Stimulated activated CD4-positive, alpha-beta T cell treated with anti-CD3 and anti-CD28 coated beads, Interleukin-12 subunit alpha, Interleukin-12 subunit beta, amount 100 ng/mL, for 48 hours (primary cell): ENCODE measurements at regions not wholly inside any gene's neighbourhood (a gene's known extent, or its start where the extent isn't known, plus 50 kb on each side); places are given as distances from the start of the nearest gene placed in this dataset.
A peak's percentile ranks its signal among the peaks of the same experiment; 100 is the strongest.

Source experiments
- DNase-seq, 3 donors: peaks; one replicate each; pipeline ENCODE4 v3.0.0-alpha.2; 2020; ENCODE audit warnings: low read depth in 2 of 3, low spot score in 1 of 3

DNA sequence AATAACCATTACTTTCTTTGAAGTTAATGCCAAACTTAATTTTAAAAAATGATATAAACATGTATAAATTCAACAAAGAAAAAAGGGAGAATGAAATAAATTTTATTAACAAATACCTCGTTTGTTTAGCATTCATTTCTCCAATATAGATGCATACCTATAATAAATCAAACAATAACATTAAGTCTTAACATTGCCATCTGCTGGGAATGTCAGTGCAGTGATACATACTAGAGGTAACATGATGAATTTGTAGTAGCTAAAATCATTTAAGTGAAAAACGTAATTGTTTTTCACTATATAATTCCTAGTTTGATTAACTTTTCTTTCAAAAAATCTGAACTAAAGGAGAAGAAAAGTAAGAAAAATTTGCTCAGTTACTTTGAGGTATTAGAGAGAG lies 340.2 kb upstream of the CBLB start:
- no peak for DNase-seq

- no peak for DNase-seq
Observed at GRCh38 chr3:106209482-106209881, 340.7 kb upstream of the CBLB start.

GRCh38 chr3:106210923-106211322 lies 342.1 kb upstream of the CBLB start:
- DNase-seq, result no peak

GRCh38 chr3:106212665-106213222 lies 343.9 kb upstream of the CBLB start:
- DNase-seq, result no peak

- no peak for DNase-seq
Observed at GRCh38 chr3:106213954-106214353, 345.1 kb upstream of the CBLB start.

DNA sequence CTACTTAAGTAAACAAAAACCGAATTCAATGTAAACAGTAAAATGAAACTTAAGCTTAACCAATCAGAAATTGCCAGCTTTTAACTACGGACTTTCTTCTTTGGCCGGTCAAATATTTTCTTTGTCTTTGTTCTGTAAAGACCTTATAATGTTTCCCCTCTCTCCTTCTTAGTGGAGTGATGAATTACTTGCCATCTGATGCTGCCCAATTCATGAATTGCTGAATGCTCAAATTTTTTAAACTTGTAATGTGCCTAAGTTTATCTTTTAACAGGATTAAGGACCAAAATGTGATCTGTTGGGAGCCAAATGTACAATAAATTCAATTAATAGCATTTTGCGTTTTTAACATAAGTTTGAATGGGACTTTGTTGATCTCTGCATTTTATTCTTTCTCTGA lies 345.8 kb upstream of the CBLB start:
- no peak for DNase-seq

DNA sequence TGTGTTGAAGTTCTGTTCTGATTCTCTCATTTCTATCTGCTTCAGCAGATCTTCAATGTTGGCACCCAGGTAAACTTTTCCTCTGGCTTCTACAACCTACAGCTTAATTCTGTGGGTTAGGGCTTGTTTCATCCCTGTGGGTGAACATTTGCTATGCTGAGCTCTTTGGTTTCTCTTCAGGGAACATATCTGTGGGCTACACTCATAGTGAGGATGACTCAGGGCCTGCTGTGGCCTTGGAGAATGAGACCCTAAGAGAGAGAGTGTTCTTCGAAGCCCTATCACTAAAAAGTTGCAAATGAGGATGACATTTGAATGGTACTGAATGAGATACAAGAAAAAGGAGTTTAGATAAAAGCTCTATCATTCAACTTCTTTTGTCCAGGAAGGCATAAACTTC lies 346.2 kb upstream of the CBLB start:
- DNase-seq, result peak; percentile 28 to 52 (median 30)

GRCh38 chr3:106217745-106218144 lies 348.9 kb upstream of the CBLB start:
- no peak for DNase-seq

DNA sequence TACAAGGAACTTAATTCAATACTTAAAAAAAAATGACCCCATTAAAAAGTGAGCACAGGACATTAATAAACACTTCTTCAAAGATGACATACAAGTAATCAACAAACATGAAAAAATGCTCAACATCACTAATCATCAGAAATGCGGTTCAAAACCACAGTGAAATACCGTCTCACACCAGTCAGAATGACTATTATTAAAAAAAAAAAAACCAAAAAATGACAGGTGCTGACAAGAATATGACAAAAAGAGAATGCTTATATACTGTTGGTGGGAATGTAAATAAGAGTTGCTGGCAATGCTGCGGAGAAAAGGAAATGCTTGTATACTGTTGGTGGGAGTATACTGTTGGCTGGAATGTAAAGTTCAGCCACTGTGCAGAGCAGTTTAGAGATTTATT lies 358.3 kb upstream of the CBLB start:
- no peak for DNase-seq

DNA sequence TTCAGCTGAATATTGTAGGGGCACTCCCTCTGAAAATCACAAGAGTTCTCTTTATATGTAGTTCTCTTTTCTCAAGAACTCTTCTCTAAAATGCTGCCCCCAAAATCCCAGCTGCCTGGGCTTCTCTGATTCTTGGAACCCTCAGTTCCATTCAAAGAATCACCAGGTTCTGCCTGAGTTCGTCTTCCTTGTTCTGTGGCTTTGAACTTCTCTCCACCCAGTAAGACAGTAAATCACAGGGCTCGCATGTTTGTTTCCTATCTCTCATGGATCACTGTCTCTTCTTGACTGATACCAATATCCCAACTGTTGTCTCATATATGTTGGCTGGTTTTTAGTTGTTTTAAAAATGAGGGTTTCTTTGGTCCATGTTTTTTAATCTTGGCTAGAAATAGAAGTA lies 359.5 kb upstream of the CBLB start:
- no peak for DNase-seq

GRCh38 chr3:106229495-106230278 lies 360.9 kb upstream of the CBLB start:
- DNase-seq, result no peak

DNA sequence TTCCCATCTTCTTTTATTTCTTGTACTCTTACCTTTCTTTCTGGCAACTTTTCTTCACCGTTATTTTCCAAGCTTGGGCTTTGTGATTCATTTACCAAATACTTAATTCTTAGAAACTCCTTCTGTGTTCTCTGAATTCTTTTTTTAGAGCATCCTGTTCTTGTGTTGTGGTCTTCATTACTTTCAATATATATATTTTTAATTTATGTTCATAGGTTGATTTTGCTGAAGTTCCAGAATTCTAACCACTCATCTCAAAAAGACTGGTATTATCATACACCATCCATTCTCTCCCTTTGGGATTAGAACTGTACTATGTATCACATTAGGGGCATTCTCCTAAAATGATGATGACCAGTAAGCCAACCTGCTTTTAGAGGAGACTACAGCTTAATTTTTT lies 362.3 kb upstream of the CBLB start:
- DNase-seq, result no peak

DNA sequence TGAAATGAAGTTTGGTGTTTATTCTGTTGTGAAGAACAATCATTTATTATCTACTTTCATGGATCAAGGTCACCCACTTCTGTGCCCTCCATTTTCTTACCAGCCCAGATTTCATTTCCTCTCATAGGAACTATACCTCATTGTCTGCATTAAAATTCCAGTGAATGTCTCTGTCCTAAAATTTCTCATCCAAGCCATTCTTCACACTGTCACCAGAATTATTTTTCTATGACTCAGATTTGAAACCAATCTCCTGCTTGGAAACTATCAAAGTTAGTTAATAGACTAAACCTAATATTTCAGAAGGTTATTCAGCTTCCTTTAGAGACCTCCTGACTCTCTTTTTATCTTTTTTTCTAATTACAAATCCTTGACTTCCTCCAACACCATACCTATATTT lies 364.1 kb upstream of the CBLB start:
- no peak for DNase-seq

GRCh38 chr3:106239195-106239697 lies 370.4 kb upstream of the CBLB start:
- DNase-seq, result no peak

DNA sequence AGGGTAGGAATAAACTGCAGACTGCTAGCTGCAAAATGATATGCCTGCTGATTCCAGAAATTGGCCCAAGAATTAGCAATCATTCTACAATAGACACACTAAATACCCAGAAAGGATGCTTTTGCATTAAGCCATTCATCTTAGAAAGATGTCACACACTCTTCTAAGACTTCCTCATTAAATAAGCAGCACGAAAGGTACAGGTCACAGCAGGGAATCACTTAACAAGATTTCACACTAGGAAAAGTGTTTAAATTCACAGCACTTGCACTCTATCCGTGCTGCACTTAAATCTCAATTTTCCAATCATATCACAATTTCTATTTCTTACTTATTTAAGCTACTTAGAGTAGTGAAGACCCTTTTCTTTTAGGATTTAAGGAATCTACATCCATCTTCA lies 372.8 kb upstream of the CBLB start:
- no peak for DNase-seq

GRCh38 chr3:106242781-106243180 lies 374.0 kb upstream of the CBLB start:
- no peak for DNase-seq

DNA sequence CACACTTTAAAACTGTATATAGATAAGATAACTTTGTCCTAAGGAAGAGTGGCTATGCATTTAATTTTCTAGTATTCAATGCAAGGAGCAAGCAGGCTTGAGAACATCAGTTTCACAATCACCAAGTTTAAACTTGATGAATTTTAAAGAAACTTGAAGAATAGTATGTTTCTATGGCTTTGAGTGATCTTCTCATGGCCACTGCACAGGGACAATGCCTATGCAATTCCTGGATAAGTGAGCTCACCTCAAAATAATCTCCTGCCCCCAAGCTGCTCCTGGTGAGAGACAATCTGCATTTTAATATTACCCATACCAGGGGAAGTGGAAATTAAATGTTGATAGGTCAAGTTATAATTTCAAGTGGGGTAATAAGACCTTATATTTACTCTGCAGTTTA lies 376.6 kb upstream of the CBLB start:
- no peak for DNase-seq

GRCh38 chr3:106247902-106248684 lies 379.3 kb upstream of the CBLB start:
- DNase-seq, result no peak

DNA sequence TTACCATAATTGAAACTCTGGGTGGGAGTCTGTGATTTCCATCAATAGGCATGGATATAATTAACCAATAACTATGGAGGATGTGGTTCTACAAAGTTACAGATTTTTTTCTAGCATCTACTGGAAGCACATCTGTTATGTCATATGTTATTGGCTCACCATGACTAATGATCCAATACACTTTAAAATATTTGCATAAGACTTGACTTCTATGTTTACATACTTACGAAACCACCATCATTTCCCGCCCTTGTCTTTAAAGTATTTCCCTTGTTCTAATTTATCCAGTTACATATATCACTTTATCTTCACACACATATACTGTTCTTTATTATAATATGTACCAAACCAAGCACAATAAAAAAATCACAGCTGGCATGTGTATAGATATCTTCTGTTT lies 380.3 kb upstream of the CBLB start:
- no peak for DNase-seq

DNA sequence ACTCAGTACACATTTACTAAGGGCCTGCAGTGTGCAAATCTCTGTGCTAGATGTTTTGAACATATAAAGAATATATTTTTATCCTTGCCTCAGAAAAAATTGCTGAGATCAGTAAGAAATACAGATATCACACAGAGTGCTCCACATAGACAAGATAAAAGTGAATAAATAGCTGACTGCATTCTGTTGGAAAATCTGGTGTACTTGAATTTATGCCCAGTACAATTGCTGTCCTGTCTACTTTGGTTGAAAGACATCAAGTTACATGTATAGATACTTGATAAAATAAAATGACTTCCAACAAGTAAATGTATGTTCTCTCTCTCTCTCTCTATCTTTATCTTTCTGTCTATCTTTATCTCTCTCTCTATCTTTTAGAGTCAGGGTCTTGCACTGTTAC lies 381.2 kb upstream of the CBLB start:
- DNase-seq, result no peak

DNA sequence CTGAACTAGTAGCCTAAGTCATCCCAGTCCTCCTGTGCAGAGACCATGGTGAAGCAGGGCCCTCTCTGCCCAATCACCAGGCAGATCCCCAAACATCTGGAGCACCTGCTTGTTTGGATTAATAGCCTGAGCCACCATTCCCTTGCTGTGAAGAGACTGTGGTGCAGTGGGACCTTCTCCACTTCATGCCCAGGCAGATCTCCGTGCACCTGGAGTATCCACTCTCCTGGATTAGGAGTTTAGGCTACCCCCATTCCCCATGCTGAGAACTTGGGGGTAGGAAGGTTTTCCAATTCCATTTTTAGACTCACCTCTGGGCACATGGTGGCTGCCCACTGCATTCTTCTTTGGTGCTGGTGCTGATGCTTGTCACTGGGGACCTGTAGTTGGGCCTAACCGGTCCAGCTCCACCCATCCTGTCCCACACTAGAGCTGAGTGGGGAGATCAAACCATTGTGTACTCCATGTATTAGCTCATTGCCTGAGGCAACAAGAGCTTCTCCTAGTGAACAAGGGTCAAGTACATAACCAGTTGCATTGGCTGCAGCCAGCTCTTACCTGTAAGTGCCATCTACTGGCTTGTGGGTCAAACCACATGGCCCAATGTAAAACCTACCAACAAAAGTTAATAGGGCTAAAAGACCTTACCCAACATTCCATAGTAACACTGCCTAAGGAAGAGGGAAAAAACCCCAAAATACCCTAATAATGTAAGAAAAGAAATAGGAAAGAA lies 382.5 kb upstream of the CBLB start:
- no peak for DNase-seq

- no peak for DNase-seq
Observed at GRCh38 chr3:106255870-106256248, 387.0 kb upstream of the CBLB start.
